Skeletal muscle satellite cell (primary cell): ENCODE measurements at regions not wholly inside any gene's neighbourhood (a gene's known extent, or its start where the extent isn't known, plus 50 kb on each side); places are given as distances from the start of the nearest gene placed in this dataset.

Source experiments
- H3K27me3 ChIP-seq: 2 replicates; pipeline ENCODE4 v1.7.0; 2013; ENCODE audit warnings: low read length; ENCODE audit not compliant: control insufficient read depth, insufficient read depth
- H3K36me3 ChIP-seq: 2 replicates; pipeline ENCODE4 v1.7.0; 2013; ENCODE audit warnings: mild to moderate bottlenecking, control low read depth, low read length; ENCODE audit not compliant: insufficient read depth
- H3K4me1 ChIP-seq: 2 replicates; pipeline ENCODE4 v1.7.0; 2013; ENCODE audit warnings: low read length; ENCODE audit not compliant: control insufficient read depth, insufficient read depth
- H3K4me2 ChIP-seq: 2 replicates; pipeline ENCODE4 v1.7.0; 2013; ENCODE audit warnings: mild to moderate bottlenecking, low read length
- H3K4me3 ChIP-seq: 2 replicates; pipeline ENCODE4 v1.7.0; 2013; ENCODE audit warnings: low read length
- H3K9ac ChIP-seq: 2 replicates; pipeline ENCODE4 v1.7.0; 2013; ENCODE audit warnings: mild to moderate bottlenecking, low read depth, low read length, moderate library complexity
- H3K9me3 ChIP-seq: replicated peaks from 2 replicates; pipeline ENCODE4 v1.7.0; 2013; ENCODE audit warnings: mild to moderate bottlenecking, control low read depth, low read length

DNA sequence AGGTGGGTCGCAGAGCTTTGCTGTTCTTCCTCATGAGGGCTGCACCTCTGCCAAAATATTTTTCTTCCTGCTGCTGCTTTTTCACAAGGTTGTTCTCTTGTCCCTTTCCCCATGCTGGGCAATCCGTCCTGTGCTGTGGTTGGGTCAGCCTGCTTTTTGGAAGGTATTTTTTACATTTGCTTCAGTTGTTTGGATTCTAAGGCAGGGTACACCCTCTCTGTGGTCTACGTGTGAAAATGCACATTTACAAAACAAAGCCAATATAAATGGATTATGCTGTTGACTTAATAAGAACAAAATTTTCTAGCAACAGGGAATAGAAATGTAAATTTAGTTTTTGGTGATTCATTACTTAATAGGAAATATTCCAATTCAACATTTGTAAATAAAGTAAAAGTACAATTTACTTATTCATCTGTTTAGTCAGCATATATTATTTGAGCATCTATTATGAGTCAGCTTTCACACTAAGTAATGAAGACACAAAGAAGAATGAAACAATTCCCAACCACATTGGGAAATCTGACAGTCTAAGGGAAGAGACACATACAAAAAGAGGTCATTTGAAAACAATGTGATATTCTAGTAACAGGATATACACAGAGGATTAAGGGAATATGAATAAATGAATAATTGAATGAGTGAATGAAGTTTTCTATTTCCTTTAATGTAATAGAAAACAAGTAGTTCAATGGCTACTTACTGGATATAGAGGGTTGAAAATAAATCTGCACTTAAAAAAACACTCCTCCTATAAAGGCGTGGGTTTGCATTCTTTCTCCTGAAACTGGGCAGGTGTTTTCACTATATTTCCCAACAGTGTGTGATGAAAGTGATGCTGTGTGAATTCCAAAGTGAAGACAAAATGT lies 94.6 kb upstream of the PRICKLE1 start:
- peaks cover 16% of the 10 kb centered on the region for H3K4me1 ChIP-seq
- H3K4me3 ChIP-seq, result no peak overlapping the region
- H3K9ac ChIP-seq, result no peak overlapping the region
- H3K9me3 ChIP-seq, result no peaks in the 10 kb centered on the region
- H3K4me2 ChIP-seq, result no peak overlapping the region
- no peaks in the 10 kb centered on the region for H3K36me3 ChIP-seq
- H3K27me3 ChIP-seq, result no peaks in the 10 kb centered on the region

GRCh38 chr12:42683266-42683665 lies 93.7 kb upstream of the PRICKLE1 start:
- Histone ChIP-seq H3K4me1 (peaks cover 16% of the 10 kb centered on the region), H3K9ac (no peak overlapping the region), H3K27me3 (no peaks in the 10 kb centered on the region), H3K36me3 (no peaks in the 10 kb centered on the region), H3K4me3 (no peak overlapping the region), H3K4me2 (no peak overlapping the region), H3K9me3 (no peaks in the 10 kb centered on the region)

DNA sequence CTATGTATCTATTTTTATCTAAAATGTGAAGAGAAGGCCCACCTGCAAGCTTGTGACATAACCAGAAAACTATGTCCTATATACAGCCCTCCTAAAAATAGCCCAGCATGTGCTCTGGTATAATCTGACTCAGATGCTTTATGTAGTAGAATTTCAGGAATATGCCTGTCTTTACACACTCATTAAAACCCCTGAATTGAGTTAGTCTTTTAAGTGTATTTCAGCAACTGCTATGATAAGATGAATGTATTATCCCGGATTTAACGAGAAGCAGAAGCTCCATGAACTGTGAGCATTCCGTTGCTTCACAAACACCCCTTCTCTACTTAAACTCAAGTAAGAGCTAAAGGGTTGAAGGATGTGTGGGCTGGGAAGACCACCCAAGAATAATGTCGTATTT lies 89.9 kb upstream of the PRICKLE1 start:
- no peaks in the 10 kb centered on the region for H3K9me3 ChIP-seq
- H3K4me2 ChIP-seq, result no peak overlapping the region
- H3K9ac ChIP-seq, result no peak overlapping the region
- H3K4me1 ChIP-seq, result peaks cover 8% of the 10 kb centered on the region
- H3K36me3 ChIP-seq, result no peaks in the 10 kb centered on the region
- H3K4me3 ChIP-seq, result no peak overlapping the region
- H3K27me3 ChIP-seq, result peaks cover under 1% of the 10 kb centered on the region

DNA sequence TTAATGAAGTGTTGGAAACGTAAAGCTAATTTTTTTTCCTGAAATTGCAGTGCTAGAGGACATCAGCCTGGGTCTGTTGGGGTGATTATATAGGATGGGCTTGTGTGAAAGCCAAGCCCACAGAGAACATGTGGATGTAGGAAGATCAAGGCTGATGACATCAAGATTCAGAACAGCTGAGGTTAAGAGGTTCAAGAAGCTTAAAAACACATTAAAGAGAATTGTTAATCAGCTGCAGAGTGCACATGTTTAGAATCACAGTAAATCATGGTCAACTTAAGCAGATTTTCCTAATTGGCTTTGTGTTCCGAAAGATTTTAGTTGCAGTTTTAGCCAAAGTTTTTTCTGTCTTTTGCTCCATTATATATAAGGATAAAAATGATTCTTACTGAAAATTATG lies 87.9 kb upstream of the PRICKLE1 start:
- Histone ChIP-seq H3K4me3 (no peak overlapping the region), H3K9ac (no peak overlapping the region), H3K27me3 (peaks cover 7% of the 10 kb centered on the region), H3K36me3 (no peaks in the 10 kb centered on the region), H3K4me2 (no peak overlapping the region), H3K4me1 (peaks cover 8% of the 10 kb centered on the region), H3K9me3 (no peaks in the 10 kb centered on the region)

GRCh38 chr12:42673535-42673934 lies 84.0 kb upstream of the PRICKLE1 start:
- H3K27me3 ChIP-seq, result peaks cover 7% of the 10 kb centered on the region
- no peak overlapping the region for H3K4me3 ChIP-seq
- H3K9ac ChIP-seq, result no peak overlapping the region
- H3K4me2 ChIP-seq, result no peak overlapping the region
- H3K9me3 ChIP-seq, result no peaks in the 10 kb centered on the region
- H3K36me3 ChIP-seq, result no peaks in the 10 kb centered on the region
- no peaks in the 10 kb centered on the region for H3K4me1 ChIP-seq

DNA sequence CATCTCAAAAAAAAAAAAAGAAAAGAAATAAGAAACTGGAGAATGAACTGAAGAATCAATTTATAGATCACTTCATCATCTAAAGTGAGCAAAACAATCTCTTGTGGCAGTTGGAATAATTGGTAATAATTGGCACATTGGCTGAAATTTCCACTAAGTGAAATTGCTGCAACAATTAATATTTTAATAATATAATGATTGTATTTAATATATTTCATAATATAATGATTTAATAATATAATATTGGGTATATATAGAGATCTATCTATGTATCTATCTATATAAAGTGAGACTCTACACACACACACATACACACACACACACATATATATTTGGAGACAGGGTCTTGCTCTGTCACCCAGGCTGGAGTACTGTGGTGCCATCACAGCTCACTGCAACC lies 81.2 kb upstream of the PRICKLE1 start:
- Histone ChIP-seq H3K4me1 (no peaks in the 10 kb centered on the region), H3K4me2 (no peak overlapping the region), H3K27me3 (peaks cover 7% of the 10 kb centered on the region), H3K4me3 (no peak overlapping the region), H3K9ac (no peak overlapping the region), H3K9me3 (no peaks in the 10 kb centered on the region), H3K36me3 (no peaks in the 10 kb centered on the region)

DNA sequence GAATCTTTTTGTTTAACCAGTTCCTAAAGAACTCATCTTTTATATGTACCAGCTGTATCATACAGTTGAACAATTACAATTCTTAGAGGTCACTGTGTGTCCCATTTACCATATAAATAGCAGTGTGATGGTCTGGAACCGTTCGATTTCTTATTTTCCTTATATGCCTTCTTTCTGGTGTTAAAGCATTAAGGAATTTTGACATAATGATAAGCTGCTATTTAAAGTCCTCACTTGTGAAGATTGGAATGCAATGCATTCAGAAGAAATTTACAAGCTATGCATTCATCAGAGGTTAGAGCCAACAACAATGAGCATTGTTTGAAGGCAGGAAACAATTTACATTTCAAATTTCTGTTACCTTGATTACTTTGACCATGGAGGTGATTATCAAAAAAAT lies 80.0 kb upstream of the PRICKLE1 start:
- H3K27me3 ChIP-seq, result peaks cover 7% of the 10 kb centered on the region
- no peak overlapping the region for H3K4me3 ChIP-seq
- H3K9me3 ChIP-seq, result no peaks in the 10 kb centered on the region
- no peak overlapping the region for H3K9ac ChIP-seq
- H3K4me2 ChIP-seq, result no peak overlapping the region
- H3K4me1 ChIP-seq, result no peaks in the 10 kb centered on the region
- no peaks in the 10 kb centered on the region for H3K36me3 ChIP-seq

- no peak overlapping the region for H3K4me2 ChIP-seq
- no peaks in the 10 kb centered on the region for H3K4me1 ChIP-seq
- no peak overlapping the region for H3K9ac ChIP-seq
- no peaks in the 10 kb centered on the region for H3K9me3 ChIP-seq
- H3K4me3 ChIP-seq, result no peak overlapping the region
- H3K27me3 ChIP-seq, result no peaks in the 10 kb centered on the region
- H3K36me3 ChIP-seq, result no peaks in the 10 kb centered on the region
Measured at GRCh38 chr12:42666671-42667243, 77.2 kb upstream of the PRICKLE1 start.

DNA sequence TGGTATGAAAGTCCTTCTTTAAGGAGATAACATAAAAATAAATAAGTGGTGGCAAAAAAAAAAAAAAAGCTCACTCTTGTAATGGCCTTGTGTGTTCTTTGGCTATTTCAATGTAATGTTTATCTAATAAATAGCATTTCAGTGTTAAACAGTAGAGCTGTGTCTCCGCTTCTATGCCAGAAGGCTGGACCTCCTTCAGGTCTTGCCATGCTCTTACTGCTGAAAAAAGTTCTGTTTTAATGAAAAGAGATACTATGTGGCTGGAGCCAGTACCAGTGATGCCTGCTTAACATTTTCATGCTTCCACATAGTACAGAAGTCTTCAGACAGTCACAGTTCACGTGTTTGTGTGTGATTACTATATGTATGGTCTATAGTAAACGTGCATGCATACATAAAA lies 74.1 kb upstream of the PRICKLE1 start:
- H3K9me3 ChIP-seq, result no peaks in the 10 kb centered on the region
- no peaks in the 10 kb centered on the region for H3K36me3 ChIP-seq
- no peaks in the 10 kb centered on the region for H3K27me3 ChIP-seq
- no peak overlapping the region for H3K4me3 ChIP-seq
- no peak overlapping the region for H3K9ac ChIP-seq
- H3K4me1 ChIP-seq, result no peaks in the 10 kb centered on the region
- H3K4me2 ChIP-seq, result no peak overlapping the region

DNA sequence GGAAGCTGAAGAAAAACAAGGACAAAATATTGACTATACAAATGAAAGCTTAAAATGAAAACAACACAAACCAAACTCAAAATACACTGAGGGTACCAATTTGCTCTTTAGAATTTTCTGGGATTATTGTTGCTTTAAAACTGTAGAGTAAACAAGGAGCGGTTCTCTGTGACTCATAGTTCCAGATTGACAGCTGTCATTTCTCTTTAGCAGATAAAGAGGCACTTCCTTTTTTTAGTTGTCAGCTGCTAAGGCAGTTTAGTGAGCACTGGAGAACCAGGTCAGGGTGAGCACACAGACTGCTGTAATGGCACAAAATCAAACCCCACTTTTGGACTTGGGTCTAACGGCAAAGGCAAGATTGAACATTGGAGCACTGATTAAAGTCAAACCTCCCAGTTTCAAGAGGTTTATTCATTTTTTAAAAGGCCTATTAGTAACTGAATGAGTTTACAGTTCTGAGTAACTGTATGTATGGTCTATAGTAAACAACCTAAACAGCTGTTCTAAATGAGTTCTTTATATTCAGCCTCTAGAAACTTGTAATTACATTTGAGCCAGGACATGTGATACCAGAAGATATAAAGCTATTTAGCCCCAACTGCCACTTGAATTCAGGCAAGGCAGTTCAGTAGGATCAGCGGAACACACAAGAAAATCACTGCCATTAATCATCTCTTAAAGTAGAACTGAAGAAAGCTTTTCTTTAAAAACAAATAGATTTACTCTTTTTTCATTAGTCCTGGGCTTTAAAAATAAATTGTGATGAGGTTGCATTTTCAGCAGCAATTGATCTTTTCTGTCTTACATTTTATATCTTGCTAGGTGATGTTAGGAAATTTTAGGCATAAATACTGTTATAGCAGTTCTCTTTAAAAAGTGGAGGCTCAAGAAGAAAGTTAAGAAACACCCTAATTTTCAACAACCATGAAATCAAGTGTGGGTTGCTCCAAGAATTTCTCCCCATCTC lies 71.7 kb upstream of the PRICKLE1 start:
- H3K9me3 ChIP-seq, result no peaks in the 10 kb centered on the region
- H3K27me3 ChIP-seq, result no peaks in the 10 kb centered on the region
- no peaks in the 10 kb centered on the region for H3K36me3 ChIP-seq
- no peak overlapping the region for H3K9ac ChIP-seq
- no peaks in the 10 kb centered on the region for H3K4me1 ChIP-seq
- H3K4me2 ChIP-seq, result no peak overlapping the region
- H3K4me3 ChIP-seq, result no peak overlapping the region

- no peaks in the 10 kb centered on the region for H3K9me3 ChIP-seq
- H3K4me3 ChIP-seq, result no peak overlapping the region
- no peak overlapping the region for H3K4me2 ChIP-seq
- no peak overlapping the region for H3K9ac ChIP-seq
- no peaks in the 10 kb centered on the region for H3K27me3 ChIP-seq
- no peaks in the 10 kb centered on the region for H3K36me3 ChIP-seq
- no peaks in the 10 kb centered on the region for H3K4me1 ChIP-seq
Measured at GRCh38 chr12:42660117-42660516, 70.6 kb upstream of the PRICKLE1 start.
